Stimulated activated CD4-positive, alpha-beta T cell treated with anti-CD3 and anti-CD28 coated beads, Interleukin-12 subunit alpha, Interleukin-12 subunit beta, amount 100 ng/mL, for 4 hours (primary cell): ENCODE measurements at regions not wholly inside any gene's neighbourhood (a gene's known extent, or its start where the extent isn't known, plus 50 kb on each side); places are given as distances from the start of the nearest gene placed in this dataset.
"Not testable (repeated sequence)": the region's sequence is repeated elsewhere in the genome, so short reads cannot be mapped to it uniquely, and the experiment has no call there.

Source experiments
- DNase-seq: peaks from one replicate; pipeline ENCODE4 v3.0.0-alpha.2; 2020

DNA sequence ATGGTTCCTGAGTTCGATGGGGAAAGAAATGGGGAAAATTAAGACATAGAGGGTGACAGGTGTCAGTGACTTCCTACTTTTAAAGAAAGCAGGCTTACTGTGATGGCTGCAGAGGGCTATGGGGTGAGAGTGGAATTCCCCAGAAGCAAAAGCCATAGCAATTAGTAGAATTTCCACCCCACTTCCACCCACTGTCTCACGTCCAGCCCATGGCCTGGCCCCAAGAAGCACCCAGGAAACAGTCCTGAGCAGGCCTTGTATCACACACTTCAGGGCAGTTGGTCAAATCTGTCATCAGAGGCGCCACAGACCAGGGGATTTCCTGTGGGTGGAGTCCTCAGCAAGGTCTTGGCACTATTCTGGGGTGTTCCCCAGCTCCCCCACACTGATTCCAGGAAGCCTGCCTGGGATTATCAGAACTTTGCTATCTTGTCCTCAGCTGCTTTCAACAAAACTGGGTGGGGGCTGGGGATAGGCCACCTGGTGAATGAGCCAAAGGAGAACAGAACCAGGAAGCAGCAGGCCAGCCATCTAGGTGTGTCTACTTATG is 120.1 kb upstream of the CCND2 start:
- DNase-seq: peak; percentile 57

DNA sequence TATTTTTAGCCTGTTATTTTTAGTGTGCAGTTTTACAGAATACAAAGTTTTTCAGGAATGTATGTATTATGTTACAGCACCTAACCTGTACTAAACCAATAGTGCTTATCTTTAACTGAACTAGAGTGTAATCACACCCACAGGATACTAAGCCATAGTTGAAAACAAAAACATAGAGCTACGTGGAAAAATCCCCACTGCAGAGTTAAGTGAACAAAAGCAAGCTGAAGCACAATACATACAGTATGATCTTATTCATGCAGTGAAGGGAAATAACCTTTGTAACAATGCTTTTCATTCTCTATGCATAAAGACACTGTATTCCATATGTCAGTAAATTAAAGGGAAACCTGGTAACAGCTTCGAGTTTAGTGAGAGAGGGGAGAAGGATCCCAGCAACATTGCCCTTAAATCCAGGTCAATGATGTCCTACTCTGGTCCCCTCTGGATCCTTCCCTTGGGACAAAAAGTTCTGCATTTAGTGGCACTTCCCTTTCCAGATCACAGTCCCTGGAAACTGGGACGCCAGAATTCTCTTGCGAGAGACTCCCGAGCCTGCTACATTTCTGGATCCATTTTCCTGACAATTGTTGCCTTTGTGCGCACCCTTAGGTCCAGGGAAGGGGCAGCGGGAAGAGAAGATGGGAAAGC is 121.3 kb upstream of the CCND2 start:
- no peak for DNase-seq

DNA sequence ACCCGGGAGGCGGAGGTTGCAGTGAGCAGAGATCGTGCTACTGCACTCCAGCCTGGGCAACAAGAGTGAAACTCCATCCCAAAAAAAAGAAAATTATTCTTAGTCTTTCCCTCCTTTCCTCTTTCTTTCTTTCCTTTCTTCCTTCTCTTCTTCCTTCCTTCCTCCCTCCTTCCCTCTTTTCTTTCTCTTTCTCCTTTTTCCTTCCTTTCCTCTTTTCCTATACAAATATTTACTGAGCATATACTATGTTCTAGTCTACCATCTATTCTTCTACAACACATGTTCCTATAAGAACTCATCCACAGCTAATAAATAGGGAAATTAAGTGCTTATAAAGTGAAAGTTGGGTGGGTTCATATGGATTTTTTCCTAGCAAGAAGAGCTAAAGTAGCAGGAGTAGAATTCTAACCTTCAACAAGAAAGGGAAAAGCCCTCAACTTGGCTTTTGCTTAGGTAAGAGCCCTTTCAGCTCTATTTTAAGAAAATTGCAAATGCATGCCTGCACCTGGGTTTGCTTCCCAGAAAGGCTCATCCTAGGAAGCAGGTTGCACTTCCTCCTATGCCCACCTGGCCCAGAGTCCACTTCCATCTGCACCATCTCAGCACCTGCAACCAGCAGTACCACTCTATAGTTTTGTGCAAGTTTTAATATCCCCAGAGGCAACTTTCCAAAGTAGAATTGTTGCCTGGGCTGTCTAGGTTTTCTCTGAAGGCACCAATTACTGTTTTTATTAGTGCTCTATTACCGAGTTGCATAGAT is 122.0 kb upstream of the CCND2 start:
- DNase-seq: no peak

DNA sequence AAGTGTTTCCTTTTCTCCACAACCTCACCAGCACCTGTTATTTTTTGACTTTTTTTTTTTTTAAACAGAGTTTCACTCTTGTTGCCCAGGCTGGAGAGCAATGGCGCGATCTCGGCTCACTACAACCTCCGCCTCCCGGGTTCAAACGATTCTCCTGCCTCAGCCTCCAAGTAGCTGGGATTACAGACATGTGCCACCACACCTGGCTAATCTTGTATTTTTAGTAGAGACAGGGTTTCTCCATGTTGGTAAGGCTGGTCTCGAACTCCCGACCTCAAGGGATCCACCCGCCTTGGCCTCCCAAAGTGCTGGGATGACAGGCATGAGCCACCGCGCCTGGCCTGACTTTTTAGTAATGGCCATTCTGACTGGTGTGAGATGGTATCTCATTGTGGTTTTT is 123.2 kb upstream of the CCND2 start:
- DNase-seq: not testable (repeated sequence)

DNA sequence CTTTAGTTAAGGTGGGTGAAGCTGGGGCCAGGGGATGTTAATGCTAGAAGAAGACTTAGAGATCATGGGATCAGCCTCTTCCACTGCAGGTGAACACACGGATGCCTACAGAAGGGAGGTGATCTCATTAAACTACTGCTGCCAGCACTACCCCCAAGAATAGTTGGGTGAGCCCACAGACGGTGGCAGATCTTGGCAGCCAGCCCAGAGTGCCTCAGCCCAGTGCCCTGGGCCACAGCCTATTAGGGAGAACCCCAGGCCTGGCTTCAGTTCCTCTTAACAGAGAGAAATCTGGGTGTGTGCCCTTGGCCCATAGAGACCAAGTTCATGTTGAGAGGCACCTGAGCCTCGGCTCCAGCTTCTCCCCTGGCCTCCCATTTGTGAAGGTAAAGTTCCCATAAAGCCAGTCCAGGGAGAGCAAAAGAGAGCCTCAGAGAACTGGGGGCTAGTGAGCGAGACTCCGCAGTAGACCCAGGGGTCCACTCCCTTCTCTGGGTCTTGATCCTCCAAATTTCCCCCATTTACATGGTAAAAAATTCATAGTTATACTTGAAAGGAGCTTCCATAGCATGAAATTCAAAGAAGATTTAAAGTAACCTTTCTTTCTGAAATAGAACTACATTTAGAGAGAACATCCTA is 125.0 kb upstream of the CCND2 start:
- no peak for DNase-seq

DNA sequence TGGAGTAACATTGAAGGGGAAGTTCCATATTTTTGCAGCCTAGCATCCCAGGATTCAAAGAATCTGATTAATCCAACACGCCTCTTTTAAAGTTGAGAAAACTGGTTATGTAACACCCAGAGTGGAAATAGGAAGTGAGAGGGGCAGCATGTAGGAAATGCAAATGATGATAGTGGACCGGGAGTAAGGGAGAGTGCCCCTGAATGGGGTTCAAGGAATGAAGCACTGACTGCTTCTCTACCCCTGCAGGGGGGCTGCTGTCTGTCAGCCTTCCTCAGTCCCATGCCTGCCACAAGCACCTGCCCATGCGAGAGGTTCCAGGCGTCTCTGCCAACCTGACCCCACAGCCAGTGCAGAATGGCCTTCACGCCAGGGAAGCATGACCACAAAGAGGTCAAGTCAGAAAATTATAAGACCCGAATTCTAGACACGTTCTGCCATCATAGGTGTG is 126.5 kb upstream of the CCND2 start:
- no peak for DNase-seq

DNA sequence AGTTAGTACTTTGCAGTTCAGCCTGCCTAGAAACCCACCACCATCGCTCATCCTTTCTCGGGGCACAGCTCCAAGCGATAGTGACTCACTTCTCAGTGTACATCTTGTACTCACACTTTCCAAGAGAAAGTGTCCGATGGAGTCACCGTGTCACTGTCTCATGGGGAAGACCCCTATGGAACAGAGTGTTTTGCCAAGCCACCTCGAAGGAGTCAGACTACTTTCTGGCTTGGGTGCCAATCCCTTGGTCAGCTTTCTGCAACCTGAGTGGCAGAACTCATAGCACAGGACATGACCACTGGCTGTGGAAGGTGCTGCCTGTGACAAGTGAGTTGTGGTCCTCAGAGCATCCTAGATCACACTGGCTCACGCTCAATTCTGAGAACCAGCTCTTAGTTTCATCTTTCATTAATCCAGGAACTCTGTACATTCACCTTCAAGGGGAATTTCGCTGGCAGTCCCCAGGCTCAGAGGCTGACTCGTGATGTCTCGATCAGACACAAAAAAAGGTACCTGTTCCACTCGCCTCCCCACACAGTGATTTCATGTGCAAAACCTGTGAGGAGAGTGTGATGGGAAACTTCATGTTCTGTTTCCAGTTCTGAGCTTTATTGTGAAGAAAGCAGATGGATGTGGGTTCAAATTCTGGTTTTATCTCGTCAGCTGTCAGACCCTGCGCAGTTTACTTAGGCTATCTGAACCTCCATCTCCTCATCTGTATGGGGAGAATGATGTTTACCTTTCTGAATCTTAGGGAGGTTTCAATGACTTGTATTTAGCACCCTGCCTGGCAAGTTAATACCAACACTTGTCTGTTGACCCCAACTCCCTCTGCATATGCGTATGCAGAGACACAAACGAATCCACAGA is 127.3 kb upstream of the CCND2 start:
- peak; percentile 56 for DNase-seq

DNA sequence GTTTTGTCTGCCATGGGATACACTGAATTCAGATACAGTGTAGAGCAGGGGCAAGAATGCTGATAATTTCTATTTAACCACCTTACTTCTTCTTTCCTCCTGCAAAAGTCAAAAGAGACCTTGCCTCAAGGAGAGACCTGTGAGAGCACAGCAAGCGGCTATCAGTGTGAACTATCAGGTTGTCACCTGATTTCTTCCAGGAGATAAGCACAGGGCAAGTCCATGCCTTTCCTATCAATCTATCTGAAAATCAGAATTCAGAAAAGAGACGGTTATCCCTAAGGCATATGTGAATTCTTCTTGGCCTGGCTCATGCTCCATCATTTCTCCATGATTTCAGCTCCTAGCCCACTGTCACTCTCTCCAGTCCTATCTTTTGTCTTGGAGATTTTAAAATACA is 128.9 kb upstream of the CCND2 start:
- no peak for DNase-seq

DNA sequence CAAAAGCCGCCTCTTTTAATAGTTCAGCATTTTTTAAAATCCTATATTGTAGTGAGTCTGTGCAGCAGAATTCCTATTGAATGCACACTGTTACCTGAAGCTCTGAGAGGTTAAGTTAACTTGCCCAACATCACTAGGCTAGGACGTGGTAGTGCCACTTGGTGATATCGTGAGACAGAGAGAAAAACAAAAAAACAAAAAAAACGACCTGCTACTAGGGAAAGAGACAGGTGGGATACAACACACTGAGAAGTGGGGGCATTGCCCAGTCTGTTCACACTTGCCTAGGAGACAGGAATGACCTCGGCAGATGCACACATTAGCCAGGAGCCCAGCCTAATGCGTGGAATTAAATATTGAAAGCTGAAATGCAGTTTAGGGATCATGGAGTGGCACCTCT is 129.7 kb upstream of the CCND2 start:
- DNase-seq: no peak

DNA sequence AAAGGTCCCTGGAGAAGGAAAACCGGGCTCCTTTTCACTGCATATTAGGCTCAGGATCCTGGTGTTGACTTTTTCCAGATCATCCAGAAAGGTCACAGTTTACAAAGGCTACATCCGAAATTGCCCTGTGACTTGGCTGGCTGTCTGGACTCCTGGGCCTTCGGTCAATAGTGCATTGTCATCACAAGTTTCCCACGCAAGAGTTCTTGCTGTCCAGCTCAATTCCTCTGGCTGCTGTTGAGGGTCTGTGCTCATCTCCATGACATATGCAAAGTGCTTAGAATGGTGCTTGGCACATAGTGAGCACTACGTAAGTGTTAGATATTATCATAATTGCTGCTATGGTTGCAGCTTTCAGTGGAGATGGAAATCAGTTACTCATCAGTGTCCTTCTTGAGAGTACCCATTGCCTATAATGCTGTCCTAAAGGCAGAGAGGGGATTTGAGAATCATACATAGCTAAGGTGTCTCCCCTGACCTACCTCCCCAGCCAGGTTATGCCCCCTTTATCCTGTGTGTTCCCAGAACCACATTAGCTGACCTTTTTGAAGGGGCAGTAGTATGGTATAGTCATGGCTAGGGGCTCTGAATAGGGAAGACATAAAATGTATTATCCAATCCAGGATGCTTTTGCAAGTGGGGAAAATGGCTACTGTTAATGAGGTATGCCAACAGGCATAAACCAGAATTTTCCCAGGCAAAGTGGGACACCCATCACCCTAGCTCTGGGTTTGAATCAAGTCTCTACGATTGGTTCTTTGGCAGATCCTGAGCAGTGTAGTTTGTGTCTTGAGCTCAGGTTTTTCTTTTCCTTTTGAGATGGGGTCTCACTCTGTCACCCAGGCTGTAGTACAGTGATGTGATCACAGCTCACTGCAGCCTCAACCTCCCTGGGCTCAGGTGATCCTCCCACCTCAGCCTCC is 132.0 kb upstream of the CCND2 start:
- no peak for DNase-seq

DNA sequence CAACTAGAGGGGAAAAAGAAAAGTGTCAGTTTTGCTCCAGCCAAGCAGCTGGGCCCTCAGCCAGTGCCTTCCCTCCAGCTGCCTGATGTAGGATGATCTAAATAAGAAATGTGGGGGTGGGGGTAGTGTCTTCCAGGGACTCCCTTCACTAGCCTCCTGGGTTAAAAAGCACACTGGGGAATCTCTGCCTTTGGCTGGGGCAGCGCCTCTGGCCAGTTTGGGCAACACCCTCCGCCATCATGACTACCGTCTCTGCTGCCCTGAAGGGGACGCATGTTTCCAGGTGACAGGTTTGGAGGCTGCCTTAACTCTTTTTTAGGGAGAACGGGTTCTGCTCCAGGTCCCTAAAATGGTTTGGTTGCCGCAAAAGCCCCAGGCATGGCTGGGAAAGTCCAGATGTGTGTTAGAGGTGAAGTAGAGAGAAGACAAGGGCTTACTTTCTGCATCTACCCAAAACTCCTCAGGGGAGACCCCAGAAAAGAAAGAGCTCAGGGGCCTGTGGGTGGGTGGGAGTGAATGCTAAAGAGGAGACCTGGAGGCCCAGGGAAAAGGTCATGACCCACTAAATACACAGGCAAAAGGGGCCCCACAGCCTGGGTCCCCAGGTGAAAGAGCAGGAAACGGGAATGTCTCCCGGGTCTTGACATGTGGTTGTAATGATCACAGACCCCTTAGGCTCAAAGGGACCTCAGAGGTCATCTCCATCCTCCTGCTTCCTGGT is 132.8 kb upstream of the CCND2 start:
- DNase-seq: no peak

DNA sequence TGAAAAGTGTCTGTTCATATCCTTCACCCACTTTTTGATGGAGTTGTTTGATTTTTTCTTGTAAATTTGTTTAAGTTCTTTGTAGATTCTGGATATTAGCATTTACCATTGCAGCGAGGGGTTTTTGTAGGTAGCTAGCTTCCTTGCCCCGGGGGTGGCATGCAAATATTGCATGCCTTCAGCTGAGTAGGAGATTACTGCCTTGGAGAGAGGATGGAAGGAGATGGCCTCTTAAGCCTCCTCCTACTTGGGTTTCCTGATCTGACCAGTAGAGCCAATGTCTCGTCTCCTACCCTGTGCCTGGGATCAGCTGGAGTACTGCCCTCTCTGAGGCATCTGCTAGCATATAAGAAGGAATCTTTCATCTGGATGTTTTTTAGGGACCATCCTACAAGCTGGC is 134.4 kb upstream of the CCND2 start:
- no peak for DNase-seq

DNA sequence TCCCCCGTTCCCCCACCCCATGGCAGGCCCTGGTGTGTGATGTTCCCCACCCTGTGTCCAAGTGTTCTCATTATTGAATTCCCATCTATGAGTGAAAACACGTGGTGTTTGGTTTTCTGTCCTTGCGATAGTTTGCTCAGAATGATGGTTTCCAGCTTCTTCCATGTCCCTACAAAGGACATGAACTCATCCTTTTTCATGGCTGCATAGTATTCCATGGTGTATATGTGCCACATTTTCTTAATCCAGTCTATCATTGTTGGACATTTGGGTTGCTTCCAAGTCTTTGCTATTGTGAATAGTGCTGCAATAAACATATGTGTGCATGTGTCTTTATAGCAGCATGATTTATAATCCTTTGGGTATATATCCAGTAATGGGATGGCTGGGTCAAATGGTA is 135.0 kb upstream of the CCND2 start:
- DNase-seq: not testable (repeated sequence)

DNA sequence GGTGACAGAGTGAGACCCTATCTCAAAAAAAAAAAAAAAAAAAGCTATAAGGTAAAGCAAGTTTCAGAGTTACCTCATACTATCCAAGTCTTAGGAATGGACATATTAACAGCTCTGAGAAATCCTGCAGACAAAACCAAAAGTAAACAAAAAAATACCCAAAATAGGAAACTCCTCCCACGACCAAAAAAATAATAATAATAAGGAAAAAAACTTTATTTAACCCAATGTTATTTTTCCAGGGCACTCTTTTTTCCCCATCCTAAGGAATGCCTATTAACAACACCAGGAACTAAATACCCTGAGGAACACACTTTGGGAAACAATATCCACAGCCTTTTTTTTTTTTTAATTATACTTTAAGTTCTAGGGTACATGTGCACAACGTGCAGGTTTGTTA is 135.5 kb upstream of the CCND2 start:
- DNase-seq: no peak

DNA sequence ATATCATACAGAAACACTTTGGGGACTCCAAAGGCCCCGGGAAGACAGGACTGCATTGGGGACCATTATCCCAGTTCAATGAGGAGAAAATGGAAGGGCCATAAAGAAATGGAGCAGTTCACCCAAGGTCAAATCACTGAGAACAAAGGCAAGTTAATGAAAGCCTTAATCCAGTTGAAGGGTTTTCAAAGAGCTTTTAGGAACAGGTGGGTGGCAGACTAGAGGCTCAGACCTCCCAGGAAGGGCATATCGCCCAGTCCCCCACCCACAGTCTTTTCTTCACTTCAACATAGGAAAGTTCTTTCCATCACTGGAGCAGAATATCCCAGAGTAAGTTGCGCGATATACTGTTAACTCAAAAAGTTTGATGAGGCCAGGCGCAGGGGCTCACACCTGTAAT is 136.1 kb upstream of the CCND2 start:
- DNase-seq: no peak

DNA sequence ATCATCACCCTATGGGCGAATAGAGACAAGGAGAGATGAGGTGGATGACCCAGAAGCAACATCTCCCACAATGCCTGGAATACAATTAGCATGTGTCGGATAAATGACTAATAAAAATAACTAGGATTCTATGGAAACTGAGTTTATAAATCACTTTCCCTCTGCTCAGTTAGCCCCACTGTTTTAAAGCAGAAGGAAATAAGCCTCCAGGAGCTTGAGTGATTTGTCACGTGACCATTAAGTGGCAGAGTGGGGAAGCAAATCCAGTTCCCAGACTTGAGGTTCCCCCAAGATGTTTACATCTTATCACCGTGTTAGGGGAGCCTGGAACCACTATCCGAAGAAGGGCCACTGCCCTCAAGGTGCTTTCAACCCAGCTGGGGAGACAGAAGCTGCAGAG is 136.5 kb upstream of the CCND2 start:
- no peak for DNase-seq

DNA sequence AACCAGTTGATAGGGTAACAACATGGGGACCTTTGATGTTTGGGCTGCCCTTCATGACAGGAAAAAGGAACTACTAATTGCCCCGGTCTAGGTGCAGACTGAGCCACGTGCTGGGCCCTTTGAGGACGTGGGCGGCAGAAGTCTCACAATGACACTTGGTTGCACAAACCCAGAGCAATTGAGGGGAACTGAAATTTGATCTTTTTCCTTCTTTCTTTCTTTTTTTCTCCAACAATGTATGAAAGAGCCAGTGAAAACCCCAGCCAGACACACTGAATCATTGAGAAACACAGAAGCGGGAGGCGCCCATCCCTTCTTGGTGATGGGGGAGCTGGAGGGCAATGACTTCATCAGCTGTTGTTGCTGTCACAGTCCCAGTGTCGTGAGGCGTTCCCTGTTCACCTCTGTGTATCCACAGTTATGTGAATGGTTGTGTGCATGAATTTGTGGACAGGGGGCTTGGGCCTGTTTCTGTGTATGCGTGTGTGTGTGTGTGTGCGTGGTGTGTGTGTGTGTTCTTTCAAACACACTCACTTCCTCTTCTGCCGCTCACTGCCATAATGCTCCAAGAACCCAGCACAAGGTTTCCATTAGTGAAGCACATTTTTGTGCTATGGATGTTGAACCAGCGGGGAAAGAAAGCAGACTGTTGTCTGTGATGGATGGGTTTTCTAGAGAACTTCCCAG is 137.5 kb upstream of the CCND2 start:
- DNase-seq: peak; percentile 71

DNA sequence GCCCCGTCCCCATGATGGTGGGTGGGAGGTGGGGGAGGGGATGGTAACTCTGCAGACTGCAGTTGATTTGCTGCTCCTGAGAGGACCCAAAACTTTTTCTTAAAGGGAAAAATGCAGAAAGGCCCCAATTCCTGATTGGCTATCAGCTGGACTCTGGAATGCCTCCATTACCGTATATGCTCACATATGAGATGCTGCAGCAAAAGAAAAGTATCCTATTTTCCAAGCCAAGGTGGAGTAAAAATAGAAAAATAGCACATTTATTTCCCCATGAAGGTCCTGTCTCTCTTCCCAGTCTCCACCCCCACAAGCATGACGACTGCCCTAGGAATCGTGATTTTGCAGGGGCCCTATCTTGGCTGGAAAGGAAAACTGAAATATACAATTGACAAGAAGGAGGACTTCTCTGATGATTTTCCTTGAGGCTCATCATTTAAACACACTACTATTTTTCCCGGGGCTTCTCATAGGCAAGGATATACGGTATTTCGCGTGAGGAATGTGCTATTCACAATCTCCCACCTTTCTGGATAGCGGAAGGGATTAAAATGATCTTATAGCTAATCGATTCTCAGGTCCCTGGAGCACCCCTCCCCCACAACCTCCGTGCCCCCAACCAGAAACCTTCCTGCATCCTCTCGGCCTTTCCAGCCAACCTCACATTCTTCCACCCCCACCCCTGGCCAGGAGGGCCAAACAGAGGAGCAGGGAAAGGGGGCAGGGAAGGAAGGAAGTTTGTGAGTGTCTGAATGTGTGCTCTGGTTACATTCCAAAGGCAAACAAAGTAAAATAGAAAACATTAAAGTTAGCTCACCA is 138.9 kb upstream of the CCND2 start:
- no peak for DNase-seq

DNA sequence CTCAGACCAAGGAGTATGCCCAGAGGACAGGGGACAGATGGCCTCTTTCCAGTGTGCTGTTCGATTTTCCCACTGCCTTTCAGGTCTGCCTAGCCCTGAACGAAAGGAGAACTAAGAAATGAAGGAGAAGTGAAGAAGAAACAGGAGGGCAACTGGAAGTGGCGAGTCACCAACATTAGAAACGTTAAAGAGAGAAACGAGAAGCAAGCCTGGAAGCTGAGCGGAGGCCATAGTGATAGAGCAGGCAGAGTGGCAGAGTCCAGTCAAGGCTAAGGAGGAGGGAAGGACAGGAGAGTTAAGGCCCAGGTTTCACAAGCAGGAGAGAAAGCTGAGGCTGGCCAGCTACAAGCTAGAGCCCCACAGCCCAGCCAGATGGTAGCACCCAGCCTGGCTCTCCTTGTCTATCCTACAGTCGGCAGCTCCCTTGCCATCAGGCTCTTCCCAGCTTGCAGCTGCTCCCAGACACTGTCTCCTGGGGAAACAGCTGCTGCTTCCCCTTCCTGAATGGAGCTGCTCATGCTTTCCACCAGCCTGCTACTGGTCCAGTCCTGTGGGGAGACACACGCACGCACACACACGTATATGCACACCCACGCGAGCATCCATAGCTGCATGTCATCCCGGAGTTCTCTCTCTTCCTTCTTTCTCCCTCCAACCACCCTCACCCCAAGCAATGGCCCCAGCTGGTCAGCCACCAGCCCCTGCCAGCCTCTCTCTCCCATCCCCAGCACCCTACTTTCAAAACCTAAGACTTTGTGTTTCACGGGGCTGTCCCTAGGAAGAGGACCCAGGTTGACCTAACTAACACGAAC is 139.7 kb upstream of the CCND2 start:
- no peak for DNase-seq
